ENCODE measurements at regions not wholly inside any gene's neighbourhood (a gene's known extent, or its start where the extent isn't known, plus 50 kb on each side); places are given as distances from the start of the nearest gene placed in this dataset.
A peak's percentile ranks its signal among the peaks of the same experiment; 100 is the strongest.

- Histone ChIP-seq H3K4me3 (no peak overlapping the region), H3K4me1 (ENCODE audit: low read depth) (peaks cover 3% of the 10 kb centered on the region), H3K27ac (no peak overlapping the region), H3K36me3 (no peaks in the 10 kb centered on the region), H3K9me3 (ENCODE audit: low read depth) (no peaks in the 10 kb centered on the region), H3K27me3 (no peaks in the 10 kb centered on the region)
- TF ChIP-seq CTCF (IDR thresholded peaks at IDR 0.05; ENCODE audit: low read depth, low read length): no peak
- DNase-seq (ENCODE audit: low read depth in 1 of 2, low spot score in 1 of 2): no peak
Measured at GRCh38 chr1:212155219-212155618, 119.7 kb downstream of the DTL start.

- TF ChIP-seq CTCF (IDR thresholded peaks at IDR 0.05; ENCODE audit: low read depth, low read length): no peak
- no peak for DNase-seq (ENCODE audit: low read depth in 1 of 2, low spot score in 1 of 2)
- no peaks in the 10 kb centered on the region for H3K9me3 ChIP-seq (ENCODE audit: low read depth)
Measured at GRCh38 chr1:212157252-212157651, 121.7 kb downstream of the DTL start.

GRCh38 chr1:212158912-212159796, 123.6 kb downstream of the DTL start:
- TF ChIP-seq CTCF (IDR thresholded peaks at IDR 0.05; ENCODE audit: low read depth, low read length): no peak
- peaks cover 15% of the 10 kb centered on the region for H3K4me1 ChIP-seq (ENCODE audit: low read depth)
- no peak for DNase-seq (ENCODE audit: low read depth in 1 of 2, low spot score in 1 of 2)

More at GRCh38 chr1:212157252-212157651, 121.7 kb downstream of the DTL start:
- Histone ChIP-seq H3K4me3 (no peak overlapping the region), H3K4me1 (ENCODE audit: low read depth) (peaks cover 8% of the 10 kb centered on the region), H3K36me3 (no peaks in the 10 kb centered on the region), H3K27ac (no peak overlapping the region), H3K27me3 (no peaks in the 10 kb centered on the region)

GRCh38 chr1:212161231-212161781, 123.9 kb upstream of the PPP2R5A start:
- H3K27me3 ChIP-seq: no peaks in the 10 kb centered on the region
- H3K9me3 ChIP-seq (ENCODE audit: low read depth): no peaks in the 10 kb centered on the region
- peaks cover 15% of the 10 kb centered on the region for H3K4me1 ChIP-seq (ENCODE audit: low read depth)
- H3K4me3 ChIP-seq: no peak overlapping the region
- DNase-seq (ENCODE audit: low read depth in 1 of 2, low spot score in 1 of 2): peak in 1 of 2 donors; percentile 90
- H3K36me3 ChIP-seq: no peaks in the 10 kb centered on the region
- TF ChIP-seq CTCF (IDR thresholded peaks at IDR 0.05; ENCODE audit: low read depth, low read length): no peak
- no peak overlapping the region for H3K27ac ChIP-seq

More at GRCh38 chr1:212158912-212159796, 123.6 kb downstream of the DTL start:
- H3K27ac ChIP-seq: no peak overlapping the region
- no peaks in the 10 kb centered on the region for H3K36me3 ChIP-seq
- H3K4me3 ChIP-seq: no peak overlapping the region
- no peaks in the 10 kb centered on the region for H3K9me3 ChIP-seq (ENCODE audit: low read depth)
- no peaks in the 10 kb centered on the region for H3K27me3 ChIP-seq

- peak in 1 of 2 donors; percentile 84 for DNase-seq (ENCODE audit: low read depth in 1 of 2, low spot score in 1 of 2)
- no peaks in the 10 kb centered on the region for H3K9me3 ChIP-seq (ENCODE audit: low read depth)
Measured at GRCh38 chr1:212162635-212163034, 122.6 kb upstream of the PPP2R5A start.

More at GRCh38 chr1:212162635-212163034, 122.6 kb upstream of the PPP2R5A start:
- Histone ChIP-seq H3K36me3 (no peaks in the 10 kb centered on the region), H3K4me1 (ENCODE audit: low read depth) (peaks cover 15% of the 10 kb centered on the region), H3K4me3 (no peak overlapping the region), H3K27me3 (no peaks in the 10 kb centered on the region), H3K27ac (no peak overlapping the region)
- no peak for TF ChIP-seq CTCF (IDR thresholded peaks at IDR 0.05; ENCODE audit: low read depth, low read length)

All from cardiac muscle cell (in vitro differentiated cells and primary cell).